Endothelial cell (in vitro differentiated cells): ENCODE measurements at regions not wholly inside any gene's neighbourhood (a gene's known extent, or its start where the extent isn't known, plus 50 kb on each side); places are given as distances from the start of the nearest gene placed in this dataset.
A peak's percentile ranks its signal among the peaks of the same experiment; 100 is the strongest.

Source experiments
- DNase-seq: peaks from one replicate; pipeline ENCODE4 v3.0.0; 2021; ENCODE audit warnings: low spot score
- H3K27ac Mint-ChIP-seq: one replicate; pipeline ENCODE4 v1.8.0; 2021; ENCODE audit warnings: mixed read lengths, inconsistent platforms; ENCODE audit not compliant: unreplicated experiment
- H3K27me3 Mint-ChIP-seq: one replicate; pipeline ENCODE4 v1.8.0; 2021; ENCODE audit warnings: mild to moderate bottlenecking, moderate library complexity, mixed read lengths, inconsistent platforms; ENCODE audit not compliant: unreplicated experiment
- H3K36me3 Mint-ChIP-seq: one replicate; pipeline ENCODE4 v1.8.0; 2021; ENCODE audit warnings: mild to moderate bottlenecking, low read depth, mixed read lengths, inconsistent platforms; ENCODE audit not compliant: unreplicated experiment
- H3K4me1 Mint-ChIP-seq: one replicate; pipeline ENCODE4 v1.8.0; 2021; ENCODE audit warnings: mild to moderate bottlenecking, mixed read lengths, inconsistent platforms; ENCODE audit not compliant: unreplicated experiment
- H3K4me3 Mint-ChIP-seq: one replicate; pipeline ENCODE4 v1.8.0; 2021; ENCODE audit warnings: mild to moderate bottlenecking, mixed read lengths, inconsistent platforms; ENCODE audit not compliant: unreplicated experiment
- H3K9me3 Mint-ChIP-seq: one replicate; pipeline ENCODE4 v1.8.0; 2021; ENCODE audit warnings: mixed read lengths, inconsistent platforms; ENCODE audit not compliant: unreplicated experiment
- TF ChIP-seq, protein P1 (sequence below): fragments of 200-600 bp; sonication (generic); IDR thresholded peaks from one replicate; pipeline ENCODE4 v1.5.0; 2021; ENCODE audit warnings: antibody characterized with exemption; ENCODE audit not compliant: unreplicated experiment

DNA sequence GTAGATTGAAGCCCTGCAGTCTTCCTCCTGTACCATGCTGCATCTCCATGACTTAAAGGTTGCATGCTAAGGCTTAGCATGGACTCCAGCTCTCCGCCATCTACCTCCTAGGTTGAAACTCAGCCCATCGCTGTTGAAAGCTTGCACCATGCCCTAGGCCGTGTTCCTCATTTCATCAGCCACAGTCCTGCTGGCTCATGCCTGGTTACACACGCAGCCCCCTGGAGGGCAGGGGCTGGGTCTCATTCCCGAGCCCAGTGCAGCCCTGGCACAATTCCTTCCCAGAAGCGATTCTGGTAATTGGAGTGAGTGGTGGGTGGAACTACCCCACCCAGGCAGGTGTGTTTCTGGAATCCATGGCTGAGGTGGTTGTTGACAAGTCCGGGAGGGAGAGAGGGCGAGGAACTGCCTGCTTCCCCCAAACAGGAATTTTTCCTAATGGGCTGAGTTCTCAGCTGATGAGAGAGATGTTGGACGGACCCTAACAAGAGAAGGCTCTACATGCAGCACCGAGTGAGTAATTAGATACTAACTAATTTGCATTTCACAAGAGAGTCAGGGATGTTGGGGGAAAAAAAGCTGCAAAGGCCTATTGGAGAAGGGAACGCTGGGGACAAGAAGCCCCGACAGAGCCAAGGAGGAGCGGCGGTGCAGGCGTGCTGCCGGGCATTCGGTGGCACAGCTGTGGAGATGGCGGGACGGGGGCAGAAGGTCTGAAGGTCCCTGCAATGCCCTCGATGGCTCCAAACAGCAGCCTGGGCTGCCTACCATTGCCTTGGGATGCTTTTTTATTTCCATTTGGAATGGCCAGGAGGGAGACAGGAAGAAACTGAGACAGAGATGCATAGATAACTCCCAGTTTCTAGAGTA lies 92.3 kb upstream of the TLE3 start:
- DNase-seq = no peak
- peaks cover 18% of the 10 kb centered on the region for H3K4me1 Mint-ChIP-seq
- H3K27me3 Mint-ChIP-seq = peaks cover 13% of the 10 kb centered on the region

GRCh38 chr15:70188286-70188685 lies 90.6 kb upstream of the TLE3 start:
- TF ChIP-seq, protein P1, sequence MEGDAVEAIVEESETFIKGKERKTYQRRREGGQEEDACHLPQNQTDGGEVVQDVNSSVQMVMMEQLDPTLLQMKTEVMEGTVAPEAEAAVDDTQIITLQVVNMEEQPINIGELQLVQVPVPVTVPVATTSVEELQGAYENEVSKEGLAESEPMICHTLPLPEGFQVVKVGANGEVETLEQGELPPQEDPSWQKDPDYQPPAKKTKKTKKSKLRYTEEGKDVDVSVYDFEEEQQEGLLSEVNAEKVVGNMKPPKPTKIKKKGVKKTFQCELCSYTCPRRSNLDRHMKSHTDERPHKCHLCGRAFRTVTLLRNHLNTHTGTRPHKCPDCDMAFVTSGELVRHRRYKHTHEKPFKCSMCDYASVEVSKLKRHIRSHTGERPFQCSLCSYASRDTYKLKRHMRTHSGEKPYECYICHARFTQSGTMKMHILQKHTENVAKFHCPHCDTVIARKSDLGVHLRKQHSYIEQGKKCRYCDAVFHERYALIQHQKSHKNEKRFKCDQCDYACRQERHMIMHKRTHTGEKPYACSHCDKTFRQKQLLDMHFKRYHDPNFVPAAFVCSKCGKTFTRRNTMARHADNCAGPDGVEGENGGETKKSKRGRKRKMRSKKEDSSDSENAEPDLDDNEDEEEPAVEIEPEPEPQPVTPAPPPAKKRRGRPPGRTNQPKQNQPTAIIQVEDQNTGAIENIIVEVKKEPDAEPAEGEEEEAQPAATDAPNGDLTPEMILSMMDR = no peak
- Mint-ChIP-seq H3K9me3 (no peaks in the 10 kb centered on the region), H3K4me3 (no peak overlapping the region), H3K4me1 (peaks cover 24% of the 10 kb centered on the region), H3K36me3 (peaks cover 4% of the 10 kb centered on the region), H3K27ac (no peak overlapping the region), H3K27me3 (peaks cover 11% of the 10 kb centered on the region)
- DNase-seq = no peak

More for the DNA sequence above, 92.3 kb upstream of the TLE3 start:
- TF ChIP-seq, protein P1 = no peak
- Mint-ChIP-seq H3K4me3 (peak overlapping the region; percentile 16), H3K9me3 (no peaks in the 10 kb centered on the region), H3K36me3 (peaks cover 4% of the 10 kb centered on the region), H3K27ac (no peak overlapping the region)

- TF ChIP-seq, protein P1 = no peak
- Mint-ChIP-seq H3K9me3 (no peaks in the 10 kb centered on the region), H3K4me3 (no peak overlapping the region), H3K36me3 (peaks cover 4% of the 10 kb centered on the region), H3K27me3 (peaks cover 11% of the 10 kb centered on the region), H3K27ac (no peak overlapping the region), H3K4me1 (peaks cover 24% of the 10 kb centered on the region)
- no peak for DNase-seq
These were observed 89.6 kb upstream of the TLE3 start for GRCh38 chr15:70187331-70187730.

GRCh38 chr15:70186152-70186551 lies 88.4 kb upstream of the TLE3 start:
- Mint-ChIP-seq H3K4me1 (peaks cover 24% of the 10 kb centered on the region), H3K4me3 (no peak overlapping the region), H3K9me3 (no peaks in the 10 kb centered on the region), H3K36me3 (peaks cover 4% of the 10 kb centered on the region), H3K27me3 (peaks cover 11% of the 10 kb centered on the region), H3K27ac (no peak overlapping the region)
- TF ChIP-seq, protein P1 = no peak
- no peak for DNase-seq

GRCh38 chr15:70185251-70185711 lies 87.6 kb upstream of the TLE3 start:
- Mint-ChIP-seq H3K27ac (no peak overlapping the region), H3K36me3 (peaks cover 3% of the 10 kb centered on the region), H3K4me3 (peak overlapping the region; percentile 4), H3K9me3 (no peaks in the 10 kb centered on the region), H3K4me1 (peaks cover 24% of the 10 kb centered on the region), H3K27me3 (peaks cover 11% of the 10 kb centered on the region)
- no peak for DNase-seq
- TF ChIP-seq, protein P1 = no peak
